ENCODE measurements at regions not wholly inside any gene's neighbourhood (a gene's known extent, or its start where the extent isn't known, plus 50 kb on each side); places are given as distances from the start of the nearest gene placed in this dataset.

GRCh38 chr12:93108985-93109384 is 179.9 kb upstream of the EEA1 start:
- H3K27me3 Mint-ChIP-seq (ENCODE audit: low read depth): no peaks in the 10 kb centered on the region
- H3K9me3 Mint-ChIP-seq: no peaks in the 10 kb centered on the region
- H3K36me3 Mint-ChIP-seq (ENCODE audit: low read depth): no peaks in the 10 kb centered on the region

GRCh38 chr12:93109551-93110203 is 180.6 kb upstream of the EEA1 start:
- no peak overlapping the region for H3K27ac Mint-ChIP-seq (ENCODE audit: unreplicated experiment)
- DNase-seq (ENCODE audit: low read depth, low spot score): no peak
- no peak overlapping the region for H3K4me3 Mint-ChIP-seq
- H3K27me3 Mint-ChIP-seq (ENCODE audit: low read depth): no peaks in the 10 kb centered on the region
- H3K9me3 Mint-ChIP-seq: no peaks in the 10 kb centered on the region
- TF ChIP-seq CTCF (conservative IDR thresholded peaks at IDR 0.05): no peak
- H3K36me3 Mint-ChIP-seq (ENCODE audit: low read depth): no peaks in the 10 kb centered on the region
- H3K4me1 Mint-ChIP-seq: peaks cover 4% of the 10 kb centered on the region

More at GRCh38 chr12:93108985-93109384, 179.9 kb upstream of the EEA1 start:
- H3K4me3 Mint-ChIP-seq: no peak overlapping the region
- TF ChIP-seq CTCF (conservative IDR thresholded peaks at IDR 0.05): no peak
- peaks cover 4% of the 10 kb centered on the region for H3K4me1 Mint-ChIP-seq
- no peak for DNase-seq (ENCODE audit: low read depth, low spot score)
- H3K27ac Mint-ChIP-seq (ENCODE audit: unreplicated experiment): no peak overlapping the region

GRCh38 chr12:93111773-93112172 is 182.7 kb upstream of the EEA1 start:
- no peak for TF ChIP-seq CTCF (conservative IDR thresholded peaks at IDR 0.05)
- no peak overlapping the region for H3K27ac Mint-ChIP-seq (ENCODE audit: unreplicated experiment)
- H3K36me3 Mint-ChIP-seq (ENCODE audit: low read depth): no peaks in the 10 kb centered on the region
- H3K27me3 Mint-ChIP-seq (ENCODE audit: low read depth): no peaks in the 10 kb centered on the region
- H3K9me3 Mint-ChIP-seq: no peaks in the 10 kb centered on the region
- DNase-seq (ENCODE audit: low read depth, low spot score): no peak
- peaks cover 4% of the 10 kb centered on the region for H3K4me1 Mint-ChIP-seq
- no peak overlapping the region for H3K4me3 Mint-ChIP-seq

- Mint-ChIP-seq H3K9me3 (no peaks in the 10 kb centered on the region), H3K4me3 (no peak overlapping the region), H3K27ac (ENCODE audit: unreplicated experiment) (no peak overlapping the region), H3K27me3 (ENCODE audit: low read depth) (no peaks in the 10 kb centered on the region), H3K36me3 (ENCODE audit: low read depth) (no peaks in the 10 kb centered on the region), H3K4me1 (peaks cover 4% of the 10 kb centered on the region)
- DNase-seq (ENCODE audit: low read depth, low spot score): no peak
- TF ChIP-seq CTCF (conservative IDR thresholded peaks at IDR 0.05): no peak
Measured at GRCh38 chr12:93113317-93114006, 184.4 kb upstream of the EEA1 start.

- no peak overlapping the region for H3K27ac Mint-ChIP-seq (ENCODE audit: unreplicated experiment)
- H3K27me3 Mint-ChIP-seq (ENCODE audit: low read depth): no peaks in the 10 kb centered on the region
- H3K4me1 Mint-ChIP-seq: no peaks in the 10 kb centered on the region
- H3K9me3 Mint-ChIP-seq: no peaks in the 10 kb centered on the region
- DNase-seq (ENCODE audit: low read depth, low spot score): no peak
- no peaks in the 10 kb centered on the region for H3K36me3 Mint-ChIP-seq (ENCODE audit: low read depth)
- H3K4me3 Mint-ChIP-seq: no peak overlapping the region
- no peak for TF ChIP-seq CTCF (conservative IDR thresholded peaks at IDR 0.05)
Measured at GRCh38 chr12:93115198-93115601, 186.1 kb upstream of the EEA1 start.
